Spleen (tissue), 11 donors: ENCODE measurements at regions not wholly inside any gene's neighbourhood (a gene's known extent, or its start where the extent isn't known, plus 50 kb on each side); places are given as distances from the start of the nearest gene placed in this dataset.
"Not testable (repeated sequence)": the region's sequence is repeated elsewhere in the genome, so short reads cannot be mapped to it uniquely, and the experiment has no call there.

Experiments
- DNase-seq: peaks from one replicate; pipeline ENCODE4 v3.0.0-alpha.2; 2020
- H3K27ac ChIP-seq, 8 donors: fragments of 200-600 bp; sonication (generic) in 7 of 8; 1 replicate in 4 of 8; 2 replicates in 4 of 8; pipeline versions ENCODE4 v1.5.0 to v1.8.0; 2016 to 2021; ENCODE audit warnings: inconsistent platforms in 4 of 8, mild to moderate bottlenecking in 4 of 8, moderate library complexity in 1 of 8
- H3K27me3 ChIP-seq, 7 donors: fragments of 200-600 bp; sonication (generic) in 6 of 7; replicated peaks in 1 of 7; 1 replicate in 4 of 7; 2 replicates in 3 of 7; pipeline versions ENCODE4 v1.5.0 to v1.8.0; 2016 to 2021; ENCODE audit warnings: inconsistent platforms in 3 of 7, mild to moderate bottlenecking in 1 of 7
- H3K36me3 ChIP-seq, 6 donors: fragments of 200-600 bp; sonication (generic) in 5 of 6; 1 replicate in 4 of 6; 2 replicates in 2 of 6; pipeline versions ENCODE4 v1.5.0 to v1.8.0; 2016 to 2021; ENCODE audit warnings: inconsistent platforms in 2 of 6
- H3K4me1 ChIP-seq, 6 donors: fragments of 200-600 bp; sonication (generic) in 5 of 6; 1 replicate in 3 of 6; 2 replicates in 3 of 6; pipeline versions ENCODE4 v1.5.0 to v1.8.0; 2016 to 2021; ENCODE audit warnings: inconsistent platforms in 3 of 6
- H3K4me3 ChIP-seq, 8 donors: fragments of 200-600 bp; sonication (generic) in 7 of 8; 1 replicate in 4 of 8; 2 replicates in 4 of 8; pipeline versions ENCODE4 v1.5.0 to v1.8.0; 2016 to 2021; ENCODE audit warnings: inconsistent platforms in 4 of 8, mild to moderate bottlenecking in 4 of 8, moderate library complexity in 2 of 8
- H3K9me3 ChIP-seq, 8 donors: fragments of 200-600 bp; sonication (generic) in 7 of 8; 1 replicate in 4 of 8; 2 replicates in 4 of 8; pipeline versions ENCODE4 v1.5.0 to v1.8.0; 2016 to 2021; ENCODE audit warnings: inconsistent platforms in 4 of 8
- POLR2A ChIP-seq, 3 donors: fragments of 450-650 bp; IDR thresholded peaks; one replicate each; pipeline ENCODE4 v1.5.1; 2017; ENCODE audit warnings: antibody characterized with exemption in 3 of 3, mild to moderate bottlenecking in 1 of 3
- POLR2AphosphoS5 ChIP-seq, 3 donors: sonication (generic); formaldehyde crosslinking; IDR thresholded peaks; one replicate each; pipeline ENCODE4 v1.5.1; 2017; ENCODE audit warnings: antibody characterized with exemption in 3 of 3
- whole genome bisulfite sequencing, 5 donors: extraction: QIAGEN DNeasy Blood & Tissue Kit in 3 of 5; methylation state at CpG; one replicate each; pipeline versions ENCODE4 v1.1.5 to v1.1.7; 2013 to 2018; 5-methylcytosine and 5-hydroxymethylcytosine counted together
- intact Hi-C: fragments of 100-400 bp; cut with DNase I; formaldehyde crosslinking; loops from one replicate; pipeline ENCODE4 v1.15.0; 2023; ENCODE audit warnings: low total_unique reads
- TF ChIP-seq, protein P1 (sequence below), 11 experiments: fragments of 200-600 bp in 7 of 11; fragments of 450-650 bp in 4 of 11; sonication (generic) in 4 of 11; IDR thresholded peaks in 8 of 11; conservative IDR thresholded peaks in 3 of 11; 1 replicate in 7 of 11; 2 replicates in 4 of 11; pipeline versions ENCODE4 v1.4.0 to v1.8.0; 2016 to 2021; ENCODE audit warnings: antibody characterized with exemption in 11 of 11, inconsistent platforms in 4 of 11, mild to moderate bottlenecking in 1 of 11
- donor health status: healthy with polysubstance abuse.
- donor health status: DM: no; HTN: no; CAD: no; lungs with moderate emphysema.
- donor health status: DM: no; HTN: no; CAD: no.
- donor health status: Bipolar disorder and iron deficiency.
- donor health status: healthy.
- donor health status: DM: no; HTN: no; CAD: no.
- donor health status: DM: yes; HTN: yes; CAD: no.

DNA sequence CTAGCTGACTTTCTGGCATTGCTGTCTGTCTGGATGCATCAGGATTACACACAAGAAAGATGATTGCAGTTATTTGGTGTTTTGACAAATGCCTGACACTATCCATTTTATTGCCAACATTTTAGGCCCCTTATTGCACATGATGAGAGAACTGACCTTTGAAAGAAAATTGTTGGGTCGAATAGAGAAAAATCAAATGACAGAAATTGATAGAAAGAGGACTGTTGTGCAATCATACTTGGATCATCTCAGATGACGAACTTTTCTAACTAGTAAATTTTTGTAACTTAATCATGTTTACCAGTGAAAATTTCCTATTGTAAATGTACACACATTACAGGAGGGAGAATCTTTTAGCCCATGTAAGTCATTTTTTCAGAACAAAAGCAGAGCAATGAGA lies 251.5 kb upstream of the USP15 start:
- intact Hi-C loops, result no loop called here

GRCh38 chr12:62009445-62009844 lies 250.8 kb upstream of the USP15 start:
- no peak for DNase-seq
- no peak overlapping the region for H3K4me3 ChIP-seq
- TF ChIP-seq POLR2A (IDR thresholded peaks at IDR 0.05) (no peak), POLR2AphosphoS5 (IDR thresholded peaks at IDR 0.05) (no peak)
- TF ChIP-seq, protein P1, sequence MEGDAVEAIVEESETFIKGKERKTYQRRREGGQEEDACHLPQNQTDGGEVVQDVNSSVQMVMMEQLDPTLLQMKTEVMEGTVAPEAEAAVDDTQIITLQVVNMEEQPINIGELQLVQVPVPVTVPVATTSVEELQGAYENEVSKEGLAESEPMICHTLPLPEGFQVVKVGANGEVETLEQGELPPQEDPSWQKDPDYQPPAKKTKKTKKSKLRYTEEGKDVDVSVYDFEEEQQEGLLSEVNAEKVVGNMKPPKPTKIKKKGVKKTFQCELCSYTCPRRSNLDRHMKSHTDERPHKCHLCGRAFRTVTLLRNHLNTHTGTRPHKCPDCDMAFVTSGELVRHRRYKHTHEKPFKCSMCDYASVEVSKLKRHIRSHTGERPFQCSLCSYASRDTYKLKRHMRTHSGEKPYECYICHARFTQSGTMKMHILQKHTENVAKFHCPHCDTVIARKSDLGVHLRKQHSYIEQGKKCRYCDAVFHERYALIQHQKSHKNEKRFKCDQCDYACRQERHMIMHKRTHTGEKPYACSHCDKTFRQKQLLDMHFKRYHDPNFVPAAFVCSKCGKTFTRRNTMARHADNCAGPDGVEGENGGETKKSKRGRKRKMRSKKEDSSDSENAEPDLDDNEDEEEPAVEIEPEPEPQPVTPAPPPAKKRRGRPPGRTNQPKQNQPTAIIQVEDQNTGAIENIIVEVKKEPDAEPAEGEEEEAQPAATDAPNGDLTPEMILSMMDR (IDR thresholded peaks at IDR 0.05 in 8 of 11, conservative IDR thresholded peaks at IDR 0.05 in 3 of 11), result no peak
- peaks cover 0 to 3% (median 0%) of the 10 kb centered on the region in 8 donors for H3K9me3 ChIP-seq
- intact Hi-C loops, result no loop called here
- no peaks in the 10 kb centered on the region for H3K36me3 ChIP-seq
- WGBS, 5 donors, result 92 to 97% (median 94%) methylated on average over 5 of the region's 5 CpGs
- no peak overlapping the region for H3K27ac ChIP-seq
- no peaks in the 10 kb centered on the region for H3K4me1 ChIP-seq
- no peaks in the 10 kb centered on the region for H3K27me3 ChIP-seq

More for the DNA sequence above, 251.5 kb upstream of the USP15 start:
- 66 to 76% (median 70%) methylated on average over 2 of the region's 2 CpGs for WGBS, 5 donors
- no peak for DNase-seq
- H3K36me3 ChIP-seq, result no peaks in the 10 kb centered on the region
- H3K4me3 ChIP-seq, result no peak overlapping the region
- H3K4me1 ChIP-seq, result no peaks in the 10 kb centered on the region
- peaks cover 0 to 3% (median 0%) of the 10 kb centered on the region in 8 donors for H3K9me3 ChIP-seq
- TF ChIP-seq, protein P1 (IDR thresholded peaks at IDR 0.05 in 8 of 11, conservative IDR thresholded peaks at IDR 0.05 in 3 of 11), result no peak
- H3K27me3 ChIP-seq, result no peaks in the 10 kb centered on the region
- no peak overlapping the region for H3K27ac ChIP-seq

DNA sequence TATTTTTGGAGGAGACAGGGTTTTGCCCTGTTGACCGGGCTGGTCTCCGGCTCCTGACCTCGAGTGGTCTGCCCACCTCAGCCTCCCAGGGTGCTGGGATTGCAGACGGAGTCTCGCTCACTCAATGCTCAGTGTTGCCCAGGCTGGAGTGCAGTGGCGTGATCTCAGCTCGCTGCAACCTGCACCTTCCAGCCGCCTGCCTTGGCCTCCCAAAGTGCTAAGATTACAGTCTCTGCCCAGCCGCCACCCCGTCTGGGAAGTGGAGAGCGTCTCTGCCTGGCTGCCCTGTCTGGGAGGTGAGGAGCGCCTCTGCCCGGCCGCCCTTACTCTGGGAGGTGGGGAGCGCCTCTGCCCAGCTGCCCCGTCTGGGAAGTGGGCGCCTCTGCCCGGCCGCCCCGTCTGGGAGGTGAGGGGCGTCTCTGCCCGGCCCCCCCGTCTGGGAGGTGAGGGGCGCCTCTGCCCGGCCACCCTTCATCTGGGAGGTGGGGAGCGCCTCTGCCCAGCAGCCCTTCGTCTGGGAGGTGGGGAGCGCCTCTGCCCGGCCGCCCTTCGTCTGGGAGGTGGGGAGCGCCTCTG lies 249.8 kb upstream of the USP15 start:
- H3K4me1 ChIP-seq, DNase-seq, intact Hi-C loops, H3K4me3 ChIP-seq, H3K36me3 ChIP-seq, H3K27ac ChIP-seq, H3K27me3 ChIP-seq, H3K9me3 ChIP-seq: not testable (repeated sequence)
- 82 to 96% (median 94%) methylated on average over 13 to 32 of the region's 32 CpGs for WGBS, 5 donors

- DNase-seq, H3K4me1 ChIP-seq, H3K36me3 ChIP-seq, H3K27me3 ChIP-seq, H3K9me3 ChIP-seq, intact Hi-C loops, H3K27ac ChIP-seq, H3K4me3 ChIP-seq: not testable (repeated sequence)
- 88 to 98% (median 94%) methylated on average over 12 to 22 of the region's 22 CpGs for WGBS, 5 donors
Measured at GRCh38 chr12:62010973-62011372, 249.2 kb upstream of the USP15 start.

DNA sequence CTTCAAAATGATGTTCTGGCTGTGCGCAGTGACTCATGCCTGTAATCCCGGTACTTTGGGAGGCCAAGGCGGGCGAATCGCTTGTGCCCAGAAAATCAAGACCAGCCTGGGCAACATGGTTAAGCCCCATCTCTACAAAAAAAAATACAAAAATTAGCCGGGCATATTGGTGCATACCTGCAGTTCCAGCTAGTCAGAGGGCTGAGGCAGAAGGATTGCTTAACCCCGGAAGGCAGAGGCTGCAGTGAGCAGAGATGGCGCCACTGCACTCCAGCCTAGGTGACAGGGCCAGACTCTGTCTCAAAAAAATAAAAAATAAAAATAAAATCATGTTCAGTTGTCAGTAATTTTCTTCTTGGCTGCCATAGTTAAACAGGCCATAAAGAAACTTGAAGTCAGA lies 245.9 kb upstream of the USP15 start:
- Histone ChIP-seq H3K27ac (no peak overlapping the region), H3K36me3 (no peaks in the 10 kb centered on the region), H3K4me1 (no peaks in the 10 kb centered on the region), H3K9me3 (peaks cover 0 to 3% (median 0%) of the 10 kb centered on the region in 8 donors), H3K4me3 (no peak overlapping the region), H3K27me3 (no peaks in the 10 kb centered on the region)
- intact Hi-C loops, result no loop called here
- DNase-seq, result no peak
- 87 to 97% (median 92%) methylated on average over 8 of the region's 8 CpGs for WGBS, 5 donors
- TF ChIP-seq, protein P1 (IDR thresholded peaks at IDR 0.05 in 8 of 11, conservative IDR thresholded peaks at IDR 0.05 in 3 of 11), result no peak
- TF ChIP-seq POLR2A (IDR thresholded peaks at IDR 0.05), result no peak
- no peak for TF ChIP-seq POLR2AphosphoS5 (IDR thresholded peaks at IDR 0.05)
